A549 (cell line): ENCODE measurements at regions not wholly inside any gene's neighbourhood (a gene's known extent, or its start where the extent isn't known, plus 50 kb on each side); places are given as distances from the start of the nearest gene placed in this dataset.
A peak's percentile ranks its signal among the peaks of the same experiment; 100 is the strongest.

Source experiments
- ATAC-seq, 2 experiments: fragments of 200-7000 bp in 1 of 2; fragments of >200 bp in 1 of 2; cut with Nextera tagmentation in 1 of 2; cut with Tn5 transposase in 1 of 2; 3 replicates each; pipeline versions ENCODE4 v1.8.0 to v1.9.1; 2018 to 2020; ENCODE audit warnings: mild to moderate bottlenecking in 1 of 2, moderate library complexity in 1 of 2
- CTCF ChIA-PET: fragments of 300-600 bp; sonication (Branson Sonifier 250); formaldehyde crosslinking; extraction: SDS; loops from one replicate; lab custom pipeline; 2021; ENCODE audit warnings: antibody characterized with exemption, inconsistent platforms; lab: Yijun Ruan, JAX
- POLR2A ChIA-PET: fragments of 350-600 bp; formaldehyde crosslinking; extraction: SDS; loops from one replicate; lab custom pipeline; 2021; ENCODE audit warnings: antibody characterized with exemption, inconsistent platforms; lab: Yijun Ruan, JAX
- DNase-seq, 2 experiments: peaks; one replicate each; pipeline versions ENCODE4 v3.0.0 to v3.0.0-alpha.2; 2011 to 2016; ENCODE audit warnings: low read depth in 1 of 2, low spot score in 1 of 2
- FAIRE-seq: peaks from 2 replicates; lab custom pipeline; 2011; peaks lifted over from hg19 to GRCh38; lab: Jason Lieb, UNC
- H3K27ac ChIP-seq, 2 experiments: fragments of >200 bp; sonication (Bioruptor Twin); formaldehyde crosslinking; 3 replicates each; pipeline ENCODE4 v1.5.1; 2016 to 2017
- H3K4me1 ChIP-seq: fragments of >200 bp; sonication (Bioruptor Twin); formaldehyde crosslinking; 3 replicates; pipeline ENCODE4 v1.6.1; 2016
- H3K4me2 ChIP-seq: fragments of >200 bp; sonication (Bioruptor Twin); formaldehyde crosslinking; 3 replicates; pipeline ENCODE4 v1.6.1; 2016
- H3K4me3 ChIP-seq: fragments of >200 bp; sonication (Bioruptor Twin); formaldehyde crosslinking; 3 replicates; pipeline ENCODE4 v1.5.1; 2016
- H3K9me3 ChIP-seq: fragments of >200 bp; sonication (Bioruptor Twin); formaldehyde crosslinking; 3 replicates; pipeline ENCODE4 v1.6.1; 2016
- CBX8 ChIP-seq: fragments of 200-600 bp; sonication (generic); IDR thresholded peaks from 2 replicates; pipeline ENCODE4 v1.6.1; 2016
- CEBPB ChIP-seq, 2 experiments: fragments of >200 bp in 1 of 2; sonication (Bioruptor Twin) in 1 of 2; formaldehyde crosslinking in 1 of 2; IDR thresholded peaks; 2 replicates each; pipeline ENCODE4 v1.6.1; 2012 to 2016
- CHD2 ChIP-seq: fragments of 150-350 bp; IDR thresholded peaks from 2 replicates; pipeline ENCODE4 v1.6.1; 2014; ENCODE audit warnings: low read length; ENCODE audit not compliant: partially characterized antibody
- EP300 ChIP-seq, 2 experiments: fragments of >200 bp; sonication (Bioruptor Twin); formaldehyde crosslinking; IDR thresholded peaks; 2 replicates in 1 of 2; 3 replicates in 1 of 2; pipeline ENCODE4 v1.6.1; 2016 to 2017
- ESRRA ChIP-seq: fragments of 150-350 bp; IDR thresholded peaks from 2 replicates; pipeline ENCODE4 v1.6.1; 2014; ENCODE audit warnings: mild to moderate bottlenecking, low read length, borderline replicate concordance
- FOSB ChIP-seq: fragments of 250-450 bp; sonication (Bioruptor Pico); IDR thresholded peaks from 2 replicates; pipeline ENCODE4 v1.5.0; 2020; ENCODE audit warnings: mild to moderate bottlenecking, moderate library complexity
- FOSL2 ChIP-seq, 2 experiments: fragments of 450-650 bp in 1 of 2; fragments of >200 bp in 1 of 2; sonication (Bioruptor Twin) in 1 of 2; formaldehyde crosslinking; IDR thresholded peaks; 2 replicates each; pipeline versions ENCODE4 v1.5.0 to v1.6.1; 2016 to 2020; ENCODE audit warnings: mild to moderate bottlenecking in 1 of 2, moderate library complexity in 1 of 2
- GATA3 ChIP-seq: IDR thresholded peaks from 2 replicates; pipeline ENCODE4 v1.6.1; 2012; ENCODE audit warnings: borderline replicate concordance
- HEYL ChIP-seq: fragments of 250-450 bp; sonication (Bioruptor Pico); IDR thresholded peaks from 2 replicates; pipeline ENCODE4 v1.8.0; 2021; ENCODE audit warnings: mild to moderate bottlenecking, moderate library complexity
- HOXA7 ChIP-seq: fragments of 250-450 bp; sonication (Bioruptor Pico); IDR thresholded peaks from 2 replicates; pipeline ENCODE4 v1.5.0; 2020; ENCODE audit warnings: mild to moderate bottlenecking, moderate library complexity
- HOXB13 ChIP-seq: fragments of 250-450 bp; sonication (Bioruptor Pico); IDR thresholded peaks from 2 replicates; pipeline ENCODE4 v1.5.0; 2020; ENCODE audit warnings: low read depth, mild to moderate bottlenecking, moderate library complexity
- JUNB ChIP-seq: fragments of >200 bp; sonication (Bioruptor Twin); formaldehyde crosslinking; IDR thresholded peaks from 2 replicates; pipeline ENCODE4 v1.6.1; 2016
- KDM1A ChIP-seq: fragments of 200-600 bp; sonication (generic); IDR thresholded peaks from 2 replicates; pipeline ENCODE4 v1.6.1; 2016; ENCODE audit warnings: low read depth, mild to moderate bottlenecking
- MAZ ChIP-seq: fragments of 150-350 bp; IDR thresholded peaks from 2 replicates; pipeline ENCODE4 v1.6.1; 2014; ENCODE audit warnings: antibody characterized with exemption, low read depth, low read length, borderline replicate concordance
- NFE2L2 ChIP-seq: fragments of 150-350 bp; conservative IDR thresholded peaks from 2 replicates; pipeline ENCODE4 v1.6.1; 2014; ENCODE audit warnings: low read length
- NPAS2 ChIP-seq: fragments of 250-450 bp; sonication (Bioruptor Pico); IDR thresholded peaks from 2 replicates; pipeline ENCODE4 v1.8.0; 2022; ENCODE audit warnings: mild to moderate bottlenecking, moderate library complexity, borderline replicate concordance
- NR3C1 ChIP-seq: fragments of >200 bp; sonication (Bioruptor Twin); formaldehyde crosslinking; IDR thresholded peaks from 3 replicates; pipeline ENCODE4 v1.6.1; 2017
- PHF8 ChIP-seq: fragments of 200-600 bp; sonication (generic); IDR thresholded peaks from 2 replicates; pipeline ENCODE4 v1.6.1; 2016; ENCODE audit warnings: low read depth, mild to moderate bottlenecking, antibody characterized with exemption, moderate library complexity, borderline replicate concordance
- RAD21 ChIP-seq, 2 experiments: fragments of >200 bp in 1 of 2; sonication (Bioruptor Twin) in 1 of 2; formaldehyde crosslinking in 1 of 2; IDR thresholded peaks in 1 of 2; conservative IDR thresholded peaks in 1 of 2; 2 replicates in 1 of 2; 3 replicates in 1 of 2; pipeline ENCODE4 v1.6.1; 2012 to 2018; ENCODE audit warnings: inconsistent platforms in 1 of 2
- RFX5 ChIP-seq: fragments of 450-650 bp; IDR thresholded peaks from 2 replicates; pipeline ENCODE4 v1.7.1; 2014; ENCODE audit warnings: antibody characterized with exemption, mild to moderate bottlenecking, moderate library complexity
- RNF2 ChIP-seq: fragments of 200-600 bp; sonication (generic); IDR thresholded peaks from 2 replicates; pipeline ENCODE4 v1.6.1; 2016; ENCODE audit warnings: low read depth, mild to moderate bottlenecking, antibody characterized with exemption, moderate library complexity, borderline replicate concordance
- SMC3 ChIP-seq: fragments of >200 bp; sonication (Bioruptor Twin); formaldehyde crosslinking; IDR thresholded peaks from 3 replicates; pipeline ENCODE4 v1.6.1; 2018; ENCODE audit warnings: inconsistent platforms
- TFCP2L1 ChIP-seq: fragments of 250-450 bp; sonication (Bioruptor Pico); IDR thresholded peaks from 2 replicates; pipeline ENCODE4 v1.5.0; 2021; ENCODE audit warnings: mild to moderate bottlenecking
- ZC3H11A ChIP-seq: fragments of 450-650 bp; IDR thresholded peaks from 2 replicates; pipeline ENCODE4 v1.6.1; 2014; ENCODE audit warnings: antibody characterized with exemption, mild to moderate bottlenecking
- ZNF302 ChIP-seq: fragments of 250-450 bp; sonication (Bioruptor Pico); IDR thresholded peaks from 2 replicates; pipeline ENCODE4 v1.9.0; 2021; ENCODE audit warnings: inconsistent platforms, mild to moderate bottlenecking, moderate library complexity
- ZSCAN20 ChIP-seq: fragments of 250-450 bp; sonication (Bioruptor Pico); IDR thresholded peaks from 2 replicates; pipeline ENCODE4 v1.8.0; 2022; ENCODE audit warnings: mild to moderate bottlenecking, moderate library complexity
- WGBS: methylation state at CpG from one replicate; pipeline ENCODE4 v1.1.6; 2017; ENCODE audit errors: missing lambda C conversion rate; 5-methylcytosine and 5-hydroxymethylcytosine counted together
- TF ChIP-seq, protein P1 (sequence below): fragments of >200 bp; sonication (Bioruptor Twin); formaldehyde crosslinking; IDR thresholded peaks from 3 replicates; pipeline ENCODE4 v1.5.1; 2016
- TF ChIP-seq, protein P2 (sequence below): IDR thresholded peaks from 2 replicates; pipeline ENCODE4 v1.6.1; 2012
- TF ChIP-seq, protein P3 (sequence below): IDR thresholded peaks from 2 replicates; pipeline ENCODE4 v1.6.1; 2012

- no peak for TF ChIP-seq ZNF302 (CRISPR knock-in tag)
- TF ChIP-seq EP300 (IDR thresholded peaks at IDR 0.05), result no peak
- TF ChIP-seq CBX8, result no peak
- no peak for TF ChIP-seq TFCP2L1 (CRISPR knock-in tag)
- no peak for TF ChIP-seq KDM1A
- TF ChIP-seq, protein P1, sequence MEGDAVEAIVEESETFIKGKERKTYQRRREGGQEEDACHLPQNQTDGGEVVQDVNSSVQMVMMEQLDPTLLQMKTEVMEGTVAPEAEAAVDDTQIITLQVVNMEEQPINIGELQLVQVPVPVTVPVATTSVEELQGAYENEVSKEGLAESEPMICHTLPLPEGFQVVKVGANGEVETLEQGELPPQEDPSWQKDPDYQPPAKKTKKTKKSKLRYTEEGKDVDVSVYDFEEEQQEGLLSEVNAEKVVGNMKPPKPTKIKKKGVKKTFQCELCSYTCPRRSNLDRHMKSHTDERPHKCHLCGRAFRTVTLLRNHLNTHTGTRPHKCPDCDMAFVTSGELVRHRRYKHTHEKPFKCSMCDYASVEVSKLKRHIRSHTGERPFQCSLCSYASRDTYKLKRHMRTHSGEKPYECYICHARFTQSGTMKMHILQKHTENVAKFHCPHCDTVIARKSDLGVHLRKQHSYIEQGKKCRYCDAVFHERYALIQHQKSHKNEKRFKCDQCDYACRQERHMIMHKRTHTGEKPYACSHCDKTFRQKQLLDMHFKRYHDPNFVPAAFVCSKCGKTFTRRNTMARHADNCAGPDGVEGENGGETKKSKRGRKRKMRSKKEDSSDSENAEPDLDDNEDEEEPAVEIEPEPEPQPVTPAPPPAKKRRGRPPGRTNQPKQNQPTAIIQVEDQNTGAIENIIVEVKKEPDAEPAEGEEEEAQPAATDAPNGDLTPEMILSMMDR, result no peak
- TF ChIP-seq PHF8, result no peak
- no peak for TF ChIP-seq HEYL (CRISPR knock-in tag)
- no peak for TF ChIP-seq GATA3
- TF ChIP-seq, protein P2, sequence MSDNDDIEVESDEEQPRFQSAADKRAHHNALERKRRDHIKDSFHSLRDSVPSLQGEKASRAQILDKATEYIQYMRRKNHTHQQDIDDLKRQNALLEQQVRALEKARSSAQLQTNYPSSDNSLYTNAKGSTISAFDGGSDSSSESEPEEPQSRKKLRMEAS, result no peak
- no peak for TF ChIP-seq ESRRA
- no peak for TF ChIP-seq RNF2
- TF ChIP-seq CHD2, result no peak
- TF ChIP-seq HOXB13 (CRISPR knock-in tag), result no peak
- TF ChIP-seq FOSL2 (IDR thresholded peaks at IDR 0.05), result no peak
- TF ChIP-seq FOSL2 (CRISPR knock-in tag; IDR thresholded peaks at IDR 0.05), result no peak
- TF ChIP-seq NR3C1, result no peak
- no peak for TF ChIP-seq CEBPB (IDR thresholded peaks at IDR 0.05)
- TF ChIP-seq HOXA7 (CRISPR knock-in tag), result no peak
- TF ChIP-seq RFX5, result no peak
- CTCF ChIA-PET, result interaction anchor here (1.1 kb wide), 1 partner anchor 7 kb away, joined by 3 read pairs; no protein-coding TSS in a partner anchor
- POLR2A ChIA-PET, result no interaction called here
- H3K4me3 ChIP-seq, result no peak overlapping the region
- no peak overlapping the region for H3K4me2 ChIP-seq
- ATAC-seq (no peak), FAIRE-seq (no peak), DNase-seq (no peak)
- H3K27ac ChIP-seq, result no peak overlapping the region
- H3K9me3 ChIP-seq, result no peaks in the 10 kb centered on the region
- no peaks in the 10 kb centered on the region for H3K4me1 ChIP-seq
These were observed 428.4 kb downstream of the TSN start for GRCh38 chr2:122183890-122184289.

DNA sequence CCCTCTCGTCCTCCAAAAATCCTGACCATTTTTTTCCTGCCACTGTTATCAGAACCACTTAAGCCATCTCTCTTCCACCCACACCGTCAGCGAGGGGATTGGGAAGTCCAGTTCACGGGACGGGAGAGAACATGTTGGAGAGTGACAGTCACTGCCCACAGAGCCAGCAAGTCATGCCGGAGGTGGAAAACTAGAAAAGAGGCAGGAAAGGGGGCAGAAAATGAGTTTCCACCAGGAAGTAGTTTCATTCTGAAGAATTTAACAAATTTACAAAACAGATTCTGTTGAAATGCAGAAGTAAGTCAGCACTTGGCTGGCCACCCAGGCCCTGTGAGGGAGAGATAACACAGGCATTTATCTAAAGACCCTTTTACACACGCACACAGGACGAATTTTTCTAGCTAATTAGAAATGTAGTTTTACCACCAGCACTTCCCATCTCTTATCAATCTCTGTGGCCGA lies 431.3 kb downstream of the TSN start:
- TF ChIP-seq NPAS2 (CRISPR knock-in tag), result no peak
- TF ChIP-seq, protein P3, sequence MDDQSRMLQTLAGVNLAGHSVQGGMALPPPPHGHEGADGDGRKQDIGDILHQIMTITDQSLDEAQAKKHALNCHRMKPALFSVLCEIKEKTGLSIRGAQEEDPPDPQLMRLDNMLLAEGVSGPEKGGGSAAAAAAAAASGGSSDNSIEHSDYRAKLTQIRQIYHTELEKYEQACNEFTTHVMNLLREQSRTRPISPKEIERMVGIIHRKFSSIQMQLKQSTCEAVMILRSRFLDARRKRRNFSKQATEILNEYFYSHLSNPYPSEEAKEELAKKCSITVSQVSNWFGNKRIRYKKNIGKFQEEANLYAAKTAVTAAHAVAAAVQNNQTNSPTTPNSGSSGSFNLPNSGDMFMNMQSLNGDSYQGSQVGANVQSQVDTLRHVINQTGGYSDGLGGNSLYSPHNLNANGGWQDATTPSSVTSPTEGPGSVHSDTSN, result no peak
- TF ChIP-seq NFE2L2, result no peak
- no peak for TF ChIP-seq MAZ
- TF ChIP-seq JUNB, result no peak
- TF ChIP-seq, all 56 proteins: peak for 0
- no peaks in the 10 kb centered on the region for H3K4me1 ChIP-seq
- ChIA-PET CTCF (no interaction called here), POLR2A (no interaction called here)
- no peak overlapping the region for H3K4me2 ChIP-seq
- no peak overlapping the region for H3K4me3 ChIP-seq
- FAIRE-seq (no peak), DNase-seq (no peak), ATAC-seq (no peak)
- H3K9me3 ChIP-seq, result no peaks in the 10 kb centered on the region
- H3K27ac ChIP-seq, result no peak overlapping the region
- WGBS, result 9% methylated on average over 9 of the region's 9 CpGs

- Histone ChIP-seq H3K4me3 (no peak overlapping the region), H3K4me2 (no peak overlapping the region), H3K9me3 (no peaks in the 10 kb centered on the region), H3K4me1 (no peaks in the 10 kb centered on the region), H3K27ac (no peak overlapping the region)
- ATAC-seq (peak; percentile 81 to 92), FAIRE-seq (no peak), DNase-seq (peak; percentile 22 to 27)
- ChIA-PET CTCF (interaction anchor here (0.6 to 2.1 kb wide), 5 partner anchors 8 to 111 kb away, joined by 3 to 7 read pairs (median 3); no protein-coding TSS in a partner anchor), POLR2A (no interaction called here)
- no peak for TF ChIP-seq ZC3H11A
- TF ChIP-seq FOSB, result no peak
- no peak for TF ChIP-seq ZSCAN20 (CRISPR knock-in tag)
- peak; percentile 34; the same call in 1 of the 3 replicates for TF ChIP-seq SMC3
- TF ChIP-seq RFX5, result no peak
- TF ChIP-seq, protein P1, result peak; percentile 35
- TF ChIP-seq RAD21 (conservative IDR thresholded peaks at IDR 0.05 in 1 of 2, IDR thresholded peaks at IDR 0.05 in 1 of 2), result peak; percentile 55 to 62; a peak in 4 of 5 replicates
- 0% methylated on average over 5 of the region's 5 CpGs for WGBS
These were observed 435.9 kb downstream of the TSN start for GRCh38 chr2:122191331-122191730.
